ENCODE measurements at regions not wholly inside any gene's neighbourhood (a gene's known extent, or its start where the extent isn't known, plus 50 kb on each side); places are given as distances from the start of the nearest gene placed in this dataset.

GRCh38 chr5:135662061-135662481 is 83.3 kb upstream of the CXCL14 start:
- DNase-seq (ENCODE audit: low spot score): no peak

GRCh38 chr5:135660826-135661575 is 82.2 kb upstream of the CXCL14 start:
- DNase-seq (ENCODE audit: low spot score): no peak

- DNase-seq (ENCODE audit: low spot score): no peak
Observed at GRCh38 chr5:135657536-135658305, 78.9 kb upstream of the CXCL14 start.

- DNase-seq (ENCODE audit: low spot score): no peak
Observed at GRCh38 chr5:135655468-135655815, 76.7 kb upstream of the CXCL14 start.

GRCh38 chr5:135654761-135655467 is 76.1 kb upstream of the CXCL14 start:
- no peak for DNase-seq (ENCODE audit: low spot score)

GRCh38 chr5:135651156-135651555 is 72.4 kb upstream of the CXCL14 start:
- DNase-seq (ENCODE audit: low spot score): no peak

- no peak for DNase-seq (ENCODE audit: low spot score)
Observed at GRCh38 chr5:135650081-135650480, 71.3 kb upstream of the CXCL14 start.

- DNase-seq (ENCODE audit: low spot score): no peak
Observed at GRCh38 chr5:135649435-135649834, 70.6 kb upstream of the CXCL14 start.

GRCh38 chr5:135648116-135648515 is 69.3 kb upstream of the CXCL14 start:
- DNase-seq (ENCODE audit: low spot score): no peak

GRCh38 chr5:135645336-135646180 is 66.8 kb upstream of the CXCL14 start:
- no peak for DNase-seq (ENCODE audit: low spot score)

GRCh38 chr5:135644816-135645215 is 66.0 kb upstream of the CXCL14 start:
- no peak for DNase-seq (ENCODE audit: low spot score)

GRCh38 chr5:135643881-135644766 is 65.3 kb upstream of the CXCL14 start:
- DNase-seq (ENCODE audit: low spot score): no peak

- no peak for DNase-seq (ENCODE audit: low spot score)
Observed at GRCh38 chr5:135642934-135643333, 64.1 kb upstream of the CXCL14 start.

- DNase-seq (ENCODE audit: low spot score): no peak
Observed at GRCh38 chr5:135642488-135642870, 63.7 kb upstream of the CXCL14 start.

GRCh38 chr5:135641734-135642487 is 63.1 kb upstream of the CXCL14 start:
- DNase-seq (ENCODE audit: low spot score): no peak

GRCh38 chr5:135641319-135641718 is 62.5 kb upstream of the CXCL14 start:
- DNase-seq (ENCODE audit: low spot score): no peak

- DNase-seq (ENCODE audit: low spot score): no peak
Observed at GRCh38 chr5:135635451-135635850, 56.7 kb upstream of the CXCL14 start.

GRCh38 chr5:135632798-135633197 is 54.0 kb upstream of the CXCL14 start:
- no peak for DNase-seq (ENCODE audit: low spot score)

- DNase-seq (ENCODE audit: low spot score): no peak
Observed at GRCh38 chr5:135631391-135631790, 52.6 kb upstream of the CXCL14 start.

- DNase-seq (ENCODE audit: low spot score): no peak
Observed at GRCh38 chr5:135629666-135630065, 50.9 kb upstream of the CXCL14 start.
